ENCODE measurements at regions not wholly inside any gene's neighbourhood (a gene's known extent, or its start where the extent isn't known, plus 50 kb on each side); places are given as distances from the start of the nearest gene placed in this dataset.

DNA sequence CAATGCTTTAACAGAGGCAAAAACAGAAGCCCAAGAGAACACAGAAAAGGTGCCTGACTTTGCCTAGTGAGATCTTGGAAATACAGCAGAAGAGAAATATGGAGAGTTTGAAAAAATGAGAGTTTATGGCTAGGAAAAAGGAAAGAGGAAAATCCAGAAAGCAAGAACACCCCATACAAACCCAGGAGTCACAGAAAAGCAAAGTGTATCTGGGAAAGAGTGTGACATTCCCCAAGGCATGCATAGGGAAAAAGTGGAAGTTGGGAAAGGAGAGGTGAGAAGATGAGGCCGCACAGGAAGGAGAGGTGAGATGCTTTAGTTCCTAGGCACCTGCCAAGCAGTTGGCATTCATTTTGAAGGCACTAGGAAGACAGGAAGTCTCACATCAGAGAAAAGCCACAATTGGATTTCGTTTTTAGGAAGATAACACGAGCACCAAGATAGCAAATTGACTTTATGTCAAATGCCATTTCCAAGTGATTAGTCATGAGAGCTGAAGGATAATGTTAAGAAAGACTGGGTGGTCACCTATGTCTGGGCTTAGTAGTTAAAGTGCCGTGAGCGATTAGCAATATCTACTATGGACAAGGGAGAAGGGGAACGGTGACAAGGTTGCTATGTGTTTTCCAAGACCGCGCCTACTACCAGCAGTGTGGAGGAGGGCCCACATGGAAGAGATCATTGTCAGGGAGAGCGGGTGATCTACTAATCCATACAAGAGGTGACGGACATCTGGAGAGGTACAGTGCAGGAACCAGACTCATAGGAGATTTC, 224.1 kb upstream of the PARD3B start:
- no peak for DNase-seq

DNA sequence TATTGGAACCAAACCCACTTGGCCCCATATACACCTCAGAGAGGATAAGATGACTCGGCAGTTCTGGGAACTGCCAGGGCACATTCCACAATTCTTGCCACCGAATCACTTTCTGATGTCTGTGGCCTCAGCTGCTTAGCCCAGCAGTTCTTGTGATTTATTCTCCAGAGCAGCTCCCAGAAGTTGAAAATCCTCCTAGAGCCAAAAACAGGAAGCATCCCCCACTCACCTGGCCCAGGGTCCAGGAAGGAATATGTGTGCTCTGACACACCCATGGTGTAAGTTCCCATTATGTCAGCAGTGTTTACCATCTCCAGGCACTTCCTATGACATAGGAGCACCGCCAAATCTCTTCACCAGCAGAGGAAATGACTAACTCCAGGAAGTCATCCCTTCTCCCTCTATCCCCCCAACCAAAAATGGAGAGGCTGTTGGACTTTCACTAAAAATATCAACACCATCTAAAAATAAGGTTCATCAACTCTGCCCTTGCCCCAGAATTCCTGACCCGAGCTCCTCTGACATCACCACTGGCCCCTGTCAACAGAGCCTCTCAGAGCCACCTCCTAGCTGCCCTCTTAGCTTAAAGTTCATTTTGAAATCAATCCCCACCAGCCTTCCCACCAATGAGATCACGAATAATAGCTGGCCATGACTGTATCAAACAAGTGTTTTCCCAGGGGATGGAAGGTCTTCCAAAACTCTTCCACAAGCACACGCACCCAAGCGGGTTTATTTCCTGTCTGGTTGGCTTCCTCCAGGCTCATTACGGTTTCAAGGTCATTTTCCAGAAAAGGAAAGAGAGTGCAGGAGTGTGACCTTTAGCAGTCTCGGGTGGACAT, 223.1 kb upstream of the PARD3B start:
- no peak for DNase-seq

DNA sequence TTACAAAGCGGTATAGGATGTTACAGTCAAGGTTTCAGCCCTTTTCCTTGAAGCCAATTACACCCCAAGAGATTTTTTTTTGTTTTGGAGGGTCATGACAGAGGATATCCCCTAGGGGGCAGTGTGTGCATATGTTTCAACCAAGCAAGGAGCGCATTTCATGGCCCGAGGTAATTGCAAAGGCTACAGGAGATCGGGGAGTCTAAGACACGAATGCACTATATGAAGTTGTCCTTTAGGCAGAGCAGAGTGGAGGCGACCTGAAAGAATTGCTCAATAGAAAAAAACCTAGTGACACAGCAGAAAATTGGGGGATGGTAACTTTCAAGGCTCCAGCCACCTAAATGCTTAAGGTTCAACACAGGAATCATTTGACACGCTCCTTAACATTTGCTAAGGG, 219.8 kb upstream of the PARD3B start:
- DNase-seq = peak in 41 of 56 donors; percentile 1 to 74 (median 25)

DNA sequence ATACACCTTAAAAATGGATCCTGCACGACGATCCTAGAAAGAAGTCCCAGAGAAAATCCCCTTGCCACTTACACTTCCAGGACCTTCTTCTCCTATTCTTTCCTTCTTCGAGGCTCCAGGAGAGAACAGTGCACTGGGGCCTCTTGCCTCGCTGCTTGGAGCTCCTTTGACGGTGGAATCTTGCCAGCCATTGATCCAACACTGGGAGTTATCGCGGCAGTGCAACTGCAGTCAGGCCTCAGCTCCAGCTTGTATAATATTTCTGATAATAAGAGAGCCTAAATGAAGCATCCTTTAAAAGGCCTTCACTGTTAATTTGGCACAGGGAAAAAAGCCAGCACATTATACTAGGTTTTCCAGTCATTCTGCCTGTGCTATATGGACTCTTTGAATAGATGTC, 216.9 kb upstream of the PARD3B start:
- peak in 1 of 56 donors; percentile 20 for DNase-seq

DNA sequence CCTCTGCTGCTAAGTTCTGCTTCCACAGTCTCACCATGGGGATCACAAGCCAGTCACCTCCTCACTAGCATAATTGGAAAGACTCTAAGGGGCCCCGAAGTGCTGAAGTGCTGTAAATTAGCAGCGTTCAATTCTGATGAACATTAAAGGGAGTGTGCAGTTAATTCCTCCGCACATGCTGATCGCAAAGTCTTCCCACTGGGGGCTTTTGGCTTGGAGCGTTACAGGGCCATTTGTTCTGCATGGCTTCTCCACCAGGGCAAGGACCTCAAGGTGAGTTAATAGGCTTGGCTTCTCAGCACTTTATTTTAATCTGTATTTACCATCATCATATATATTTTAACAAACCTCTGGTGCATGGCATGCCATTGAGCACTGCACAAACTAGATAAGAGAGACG, 216.3 kb upstream of the PARD3B start:
- DNase-seq = no peak

DNA sequence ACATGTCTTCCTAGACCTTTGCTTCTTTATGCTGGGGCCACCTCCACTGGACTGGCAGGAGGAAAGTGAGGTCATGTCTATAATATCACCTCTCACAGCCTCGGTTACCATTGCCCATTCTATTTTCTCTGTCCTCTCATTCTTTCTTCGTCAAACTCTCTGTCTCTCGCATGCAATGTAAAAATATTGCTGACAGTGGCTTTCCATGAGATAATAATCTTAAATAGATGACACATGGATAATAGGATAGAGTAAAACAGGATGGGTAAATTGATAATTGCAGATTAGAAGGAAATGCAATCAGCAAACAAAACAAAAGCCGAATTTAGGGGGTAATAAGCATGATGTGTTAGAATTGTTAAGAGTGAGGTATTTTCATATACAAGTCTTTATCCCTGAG, 215.7 kb upstream of the PARD3B start:
- DNase-seq = no peak

DNA sequence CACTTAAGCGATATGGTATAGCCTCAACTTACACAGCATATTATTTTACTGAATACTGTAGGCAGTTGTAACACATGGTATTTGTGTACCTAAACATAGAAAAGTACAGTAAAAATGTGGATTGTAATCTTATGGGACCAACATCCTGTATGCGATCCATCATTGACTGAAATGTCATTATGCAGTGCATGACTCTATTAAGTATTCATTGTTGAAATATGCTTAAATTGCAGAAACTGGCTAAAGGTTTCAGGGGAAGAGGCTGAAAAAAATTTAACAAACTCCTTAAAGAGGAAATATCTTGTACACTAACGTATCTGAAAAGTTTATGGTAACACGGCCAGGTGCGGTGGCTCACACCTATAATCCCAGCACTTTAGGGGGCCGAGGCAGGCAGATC, 214.1 kb upstream of the PARD3B start:
- DNase-seq = no peak

DNA sequence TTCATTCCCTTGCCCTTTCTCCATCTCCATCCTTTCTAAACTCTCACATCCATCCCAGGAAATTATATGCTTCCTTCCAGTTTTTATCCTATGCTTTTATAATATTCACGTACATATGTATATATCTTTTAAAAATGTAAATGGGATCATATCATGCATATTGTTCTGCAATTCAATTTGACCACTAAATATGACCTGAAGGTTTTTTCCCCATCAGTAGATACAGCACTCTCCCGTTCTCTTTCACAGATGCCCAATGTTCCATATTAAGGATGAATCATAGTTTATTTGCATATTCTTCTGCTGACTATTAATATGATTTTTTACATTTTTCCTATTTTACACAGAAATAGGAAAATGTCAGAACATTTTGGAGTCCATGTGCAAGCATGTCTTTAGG, 213.3 kb upstream of the PARD3B start:
- DNase-seq = no peak

DNA sequence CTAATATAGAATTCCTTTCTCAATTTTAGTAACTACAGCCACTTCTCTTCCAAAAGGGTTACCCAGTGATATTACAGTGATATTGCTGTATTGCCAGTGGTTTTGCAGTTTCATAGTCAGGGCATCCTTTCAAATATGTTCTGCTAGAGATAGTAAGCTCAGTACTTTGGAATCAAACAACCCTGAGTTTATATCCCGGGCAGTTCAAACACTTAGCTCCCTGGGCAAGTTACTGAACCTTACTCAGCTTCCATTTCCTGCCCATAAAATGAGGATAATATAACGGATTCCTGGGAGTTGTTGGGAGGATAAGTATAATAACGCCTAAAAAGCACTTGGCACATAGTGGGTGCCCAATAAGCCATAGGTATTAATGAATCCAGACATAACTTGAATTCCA, 212.6 kb upstream of the PARD3B start:
- DNase-seq = no peak

DNA sequence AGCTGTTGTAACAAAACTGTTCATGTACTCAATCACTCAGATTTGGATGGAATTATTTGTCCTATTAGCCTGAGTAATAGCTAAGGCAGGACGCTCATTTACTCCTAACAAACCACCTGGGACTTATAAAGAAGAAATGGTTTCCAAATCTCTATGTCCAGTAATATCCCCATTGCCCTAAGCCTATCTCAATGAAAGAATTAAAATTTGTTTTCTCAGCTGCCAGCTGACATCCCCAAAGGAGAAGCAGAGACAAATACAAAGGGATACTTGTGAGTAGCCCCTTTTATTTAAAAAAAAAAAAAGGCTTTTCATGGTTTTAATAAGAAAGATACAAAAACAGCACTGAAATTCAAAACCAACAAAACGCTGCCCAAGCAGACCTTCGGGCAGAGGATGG, 211.4 kb upstream of the PARD3B start:
- no peak for DNase-seq

DNA sequence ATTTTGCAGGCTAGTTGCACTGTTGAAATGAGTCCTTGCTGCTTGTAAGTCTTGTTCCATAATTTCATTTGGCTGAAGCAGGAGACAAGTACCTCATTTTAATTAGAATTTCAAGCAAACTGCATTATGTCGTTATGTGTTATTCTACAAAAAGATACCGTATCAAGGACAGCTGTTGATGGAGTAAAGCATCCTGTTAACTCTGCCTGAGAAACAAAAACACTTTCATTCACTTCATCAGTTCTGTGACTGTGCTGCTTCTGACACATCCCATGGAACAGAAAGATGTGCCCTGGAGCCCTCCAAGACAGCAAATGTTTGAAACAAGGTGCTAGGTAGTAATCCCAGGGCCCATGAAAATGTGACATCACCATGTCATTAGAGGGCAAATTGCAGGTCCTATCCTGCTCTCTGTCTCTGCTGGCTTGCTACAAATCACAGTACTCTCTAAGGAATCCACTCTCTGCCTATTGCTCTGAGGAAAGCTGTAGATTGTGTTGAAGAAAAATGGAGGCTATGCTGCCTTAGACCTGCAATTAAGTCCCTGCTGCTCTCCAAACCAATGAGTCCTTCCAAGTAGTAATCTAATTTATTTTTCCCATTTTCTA, 209.7 kb upstream of the PARD3B start:
- DNase-seq = no peak

DNA sequence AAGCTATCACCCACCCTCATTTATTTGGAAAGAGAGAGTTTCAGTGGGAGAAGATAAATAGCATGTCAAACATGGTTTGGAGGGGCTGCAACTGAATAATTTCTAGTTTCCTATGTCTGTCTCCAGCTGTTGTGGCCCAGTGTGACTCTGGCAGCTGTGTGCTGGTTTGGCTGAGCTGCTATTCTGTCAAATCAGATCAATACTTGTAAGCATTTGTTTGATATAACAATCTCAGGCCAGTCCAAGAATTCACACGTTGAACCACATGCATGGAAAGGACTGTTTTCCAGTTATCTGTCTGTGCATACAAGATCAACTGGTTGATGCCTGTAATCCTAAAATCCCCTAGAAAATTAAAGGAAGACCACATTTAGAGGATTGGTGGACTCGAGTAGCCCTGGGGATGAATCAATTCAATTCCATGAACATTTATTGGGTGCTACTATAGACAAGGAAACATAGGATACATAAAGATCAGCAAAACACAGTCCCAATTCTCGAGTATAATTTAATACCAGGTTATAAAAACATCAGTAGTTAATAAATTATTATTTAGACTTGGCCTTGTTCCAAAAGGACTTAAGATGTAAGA, 209.0 kb upstream of the PARD3B start:
- no peak for DNase-seq

DNA sequence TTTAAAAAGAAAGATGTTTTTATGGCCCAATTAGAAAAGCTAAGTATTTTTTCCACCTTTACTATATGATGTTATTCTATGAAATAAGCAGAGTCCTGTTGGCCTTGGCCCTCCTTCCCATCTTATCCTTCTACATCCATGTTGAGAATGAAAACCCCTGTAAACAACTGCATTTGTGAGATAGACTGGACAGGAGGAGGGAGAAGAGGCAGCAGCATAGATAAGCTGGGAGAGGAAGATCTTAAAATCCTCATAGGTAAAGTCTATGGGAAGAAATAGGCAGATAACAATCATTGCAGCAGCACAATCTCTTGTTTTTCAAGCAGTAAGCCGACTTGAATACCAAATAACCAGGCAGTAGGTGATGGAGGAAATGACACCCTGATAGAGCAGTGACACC, 207.6 kb upstream of the PARD3B start:
- no peak for DNase-seq

DNA sequence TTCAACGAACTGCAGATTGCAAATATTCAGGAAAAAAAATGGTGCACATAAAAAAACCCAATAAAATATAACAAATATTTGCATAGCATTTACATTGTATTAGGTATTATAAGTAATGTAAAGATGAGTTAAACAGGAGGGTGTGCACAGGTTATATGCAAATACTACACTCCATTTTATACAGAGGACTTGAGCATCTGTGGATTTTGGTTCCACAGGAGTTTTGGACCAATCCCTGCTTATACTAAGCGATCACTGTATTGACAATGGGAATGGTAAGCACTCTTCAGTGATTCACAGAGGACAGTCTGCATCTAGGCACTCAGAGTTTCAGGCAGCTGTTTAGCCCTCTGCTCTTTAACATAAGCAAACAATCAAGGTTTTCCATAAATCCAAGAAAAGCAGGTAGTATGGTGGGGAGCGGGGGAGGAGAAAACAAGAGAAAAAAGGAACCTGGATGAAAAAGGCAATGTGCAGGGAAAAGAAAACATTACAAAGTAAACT, 206.0 kb upstream of the PARD3B start:
- no peak for DNase-seq

DNA sequence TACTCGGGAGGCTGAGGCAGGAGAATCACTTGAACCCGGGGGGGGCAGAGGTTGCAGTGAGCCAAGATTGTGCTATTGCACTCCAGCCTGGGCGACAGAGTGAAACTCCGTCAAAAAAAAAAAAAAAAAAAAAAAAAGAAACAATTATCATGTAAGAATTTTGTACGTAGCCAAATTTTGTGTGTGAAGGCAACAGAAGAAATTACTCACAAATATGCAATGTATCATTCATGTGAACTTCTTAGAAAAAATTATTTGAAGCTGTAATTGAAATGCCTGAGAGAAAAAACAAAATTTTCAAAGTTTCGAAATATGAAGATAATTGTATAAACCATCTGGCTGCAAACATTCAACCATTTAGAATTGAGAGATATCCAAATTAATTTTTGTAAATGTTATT, 204.8 kb upstream of the PARD3B start:
- DNase-seq = no peak

DNA sequence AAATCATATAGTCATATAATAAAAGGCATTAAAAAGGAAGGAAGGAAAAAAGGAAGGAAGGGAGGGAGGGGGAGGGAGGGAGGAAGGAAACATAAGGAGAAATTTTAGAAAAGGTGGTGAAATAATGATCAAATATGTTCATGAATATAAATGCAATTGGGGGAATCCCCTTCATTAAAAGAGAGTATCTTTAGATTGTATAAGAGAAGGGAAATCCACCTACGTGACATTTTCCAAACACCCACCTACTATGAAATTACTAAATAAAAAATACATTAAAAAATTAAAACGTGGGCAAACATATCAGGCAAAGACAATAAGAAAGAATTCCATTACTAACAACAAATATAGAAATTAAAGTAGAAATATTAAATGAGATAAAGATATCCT, 203.4 kb upstream of the PARD3B start:
- no peak for DNase-seq

DNA sequence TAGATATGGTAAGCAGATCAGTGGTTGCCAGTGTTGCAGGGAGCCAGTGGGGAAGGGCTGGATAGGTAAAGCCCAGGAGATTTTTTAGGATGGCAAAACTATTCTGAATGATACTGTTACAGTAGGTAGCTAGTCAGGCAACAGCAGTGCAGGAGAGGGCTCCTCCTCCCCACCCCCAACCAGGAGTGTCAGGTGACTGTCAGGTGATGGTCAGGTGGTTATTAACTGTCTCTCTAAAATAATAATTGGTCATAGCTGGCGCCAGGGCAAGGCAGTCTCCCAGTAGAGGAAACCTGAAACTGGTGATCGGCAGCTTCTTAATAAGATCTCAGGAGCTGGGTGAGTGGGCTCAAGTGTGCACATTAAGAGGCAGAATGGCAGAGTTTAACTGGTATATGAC, 201.6 kb upstream of the PARD3B start:
- DNase-seq = no peak

DNA sequence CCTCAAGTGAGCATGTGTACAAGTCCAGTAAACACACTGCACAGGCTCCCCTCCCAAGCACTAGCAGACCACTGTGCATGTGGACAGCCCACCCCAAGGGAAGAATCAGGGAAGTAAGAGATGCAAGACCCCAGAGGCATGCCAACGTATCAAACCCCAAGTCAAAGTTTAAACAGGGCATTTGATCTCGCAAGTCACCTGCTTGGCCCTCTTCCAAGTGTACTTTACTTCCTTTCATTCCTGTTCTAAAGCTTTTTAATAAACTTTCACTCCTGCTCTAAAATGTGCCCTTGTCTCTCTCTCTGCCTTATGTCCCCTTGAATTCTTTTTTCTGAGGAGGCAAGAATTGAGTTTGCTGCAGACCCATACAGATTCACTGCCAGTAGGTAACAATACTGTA, 201.2 kb upstream of the PARD3B start:
- DNase-seq = no peak

DNA sequence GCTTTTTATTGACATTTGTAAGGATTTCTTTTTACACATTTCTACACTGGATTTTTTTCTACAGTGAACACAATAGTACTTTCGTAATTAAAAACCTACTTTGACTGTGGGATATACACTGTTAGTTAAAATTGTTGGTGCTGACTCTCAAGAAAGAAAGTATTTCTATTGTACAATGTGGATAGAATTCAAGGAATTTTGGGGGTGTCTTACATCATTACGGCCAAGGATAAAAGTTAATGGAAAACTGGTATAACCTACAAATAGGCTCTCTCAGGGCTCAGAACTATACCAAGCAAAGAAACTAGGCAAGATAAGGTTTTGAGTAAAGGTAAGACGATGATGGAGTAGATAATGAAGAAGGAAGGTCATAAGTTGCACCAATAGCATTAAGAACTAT, 198.4 kb upstream of the PARD3B start:
- no peak for DNase-seq

DNA sequence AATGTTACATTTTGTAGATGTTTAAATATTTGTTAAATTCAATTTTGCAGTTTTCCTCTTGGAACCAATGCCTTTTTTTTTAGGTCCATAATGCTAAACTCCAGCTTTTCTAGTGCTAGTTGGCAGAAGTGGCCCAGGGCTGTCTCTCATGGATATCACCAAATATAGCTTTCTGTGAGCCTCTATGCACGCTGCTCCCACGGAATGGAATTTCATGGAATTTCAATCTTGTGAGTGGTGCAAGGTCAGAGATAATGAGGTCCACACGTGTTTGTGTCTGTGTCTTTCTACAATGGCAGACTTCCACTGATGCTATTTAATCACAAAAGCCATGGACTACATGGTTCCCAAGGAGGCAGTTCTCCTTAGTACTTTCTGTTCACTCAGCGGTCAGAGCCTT, 191.5 kb upstream of the PARD3B start:
- no peak for DNase-seq

DNA sequence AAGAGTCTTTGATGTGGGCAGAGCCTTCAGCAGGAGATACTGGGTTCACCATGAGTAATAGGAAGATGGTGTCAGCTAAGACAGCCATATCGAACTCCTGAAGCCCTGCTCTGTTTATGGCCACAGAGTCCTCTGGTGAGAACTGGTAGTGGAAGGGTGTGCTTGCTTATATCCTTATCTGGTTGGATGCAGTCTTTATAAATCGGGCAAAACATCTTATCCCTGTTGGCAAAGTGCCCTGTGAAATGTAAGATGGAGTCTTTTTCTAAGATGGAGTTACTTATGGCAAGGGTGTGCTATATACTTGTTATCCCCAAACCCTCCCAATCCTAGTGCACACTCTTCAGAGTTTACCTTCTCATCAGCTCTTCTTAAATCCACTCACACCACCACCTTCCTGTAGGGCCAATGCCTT, 190.8 kb upstream of the PARD3B start:
- DNase-seq = no peak

DNA sequence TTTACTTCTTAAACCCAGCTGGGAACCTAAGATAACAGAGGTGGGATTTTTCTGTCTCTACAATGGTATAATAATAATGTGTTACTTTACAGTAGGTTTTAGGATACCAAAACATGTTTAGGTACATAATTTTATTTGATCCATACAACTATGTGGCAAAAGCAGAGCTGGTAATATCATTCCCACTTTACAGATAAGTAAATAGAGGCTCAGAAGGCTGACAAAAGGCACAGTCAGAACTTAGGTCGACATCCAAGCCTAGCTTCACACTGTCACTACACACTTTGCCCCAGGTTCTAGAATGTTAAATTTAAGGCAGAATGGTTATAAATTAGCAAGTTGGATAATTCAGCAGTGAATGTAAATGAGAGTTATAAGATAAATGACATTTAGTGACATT, 189.6 kb upstream of the PARD3B start:
- DNase-seq = no peak
